ENCODE measurements at regions not wholly inside any gene's neighbourhood (a gene's known extent, or its start where the extent isn't known, plus 50 kb on each side); places are given as distances from the start of the nearest gene placed in this dataset.
A peak's percentile ranks its signal among the peaks of the same experiment; 100 is the strongest.

- 83 to 100% methylated on average over 1 of the region's 2 CpGs for WGBS, 2 donors
- H3K27ac ChIP-seq = no peak overlapping the region
- H3K27me3 ChIP-seq = no peaks in the 10 kb centered on the region
- TF ChIP-seq POLR2A (IDR thresholded peaks at IDR 0.05) (no peak), CTCF (IDR thresholded peaks at IDR 0.05) (no peak)
- no peaks in the 10 kb centered on the region for H3K36me3 ChIP-seq
- DNase-seq = no peak
- intact Hi-C loops (cut with DNase I) = no loop called here
- H3K9me3 ChIP-seq = no peaks in the 10 kb centered on the region
- no peaks in the 10 kb centered on the region for H3K4me1 ChIP-seq
- H3K4me3 ChIP-seq = no peak overlapping the region
Measured at GRCh38 chrX:149302705-149303104, 202.4 kb downstream of the IDS start.

- Histone ChIP-seq H3K4me3 (no peak overlapping the region), H3K4me1 (no peaks in the 10 kb centered on the region), H3K27ac (no peak overlapping the region), H3K36me3 (no peaks in the 10 kb centered on the region), H3K27me3 (no peaks in the 10 kb centered on the region), H3K9me3 (no peaks in the 10 kb centered on the region)
- WGBS, 2 donors = 0% methylated on average over 1 of the region's 1 CpG
- DNase-seq = no peak
- intact Hi-C loops (cut with DNase I) = no loop called here
- no peak for TF ChIP-seq CTCF (IDR thresholded peaks at IDR 0.05)
- no peak for TF ChIP-seq POLR2A (IDR thresholded peaks at IDR 0.05)
Measured at GRCh38 chrX:149298111-149298510, 207.0 kb downstream of the IDS start.

- no peak for DNase-seq
- no peaks in the 10 kb centered on the region for H3K9me3 ChIP-seq
Measured at GRCh38 chrX:149296092-149296491, 209.0 kb downstream of the IDS start.

GRCh38 chrX:149286940-149287349 is 218.2 kb downstream of the IDS start:
- H3K27me3 ChIP-seq = no peaks in the 10 kb centered on the region
- 22 to 27% methylated on average over 4 of the region's 4 CpGs for WGBS, 2 donors
- no peaks in the 10 kb centered on the region for H3K36me3 ChIP-seq
- no peaks in the 10 kb centered on the region for H3K4me1 ChIP-seq
- no peak for DNase-seq
- TF ChIP-seq POLR2A (IDR thresholded peaks at IDR 0.05) (no peak), CTCF (IDR thresholded peaks at IDR 0.05) (peak in 5 of 6 experiments; percentile 37 to 53 (median 41))
- H3K9me3 ChIP-seq = no peaks in the 10 kb centered on the region
- no peak overlapping the region for H3K27ac ChIP-seq
- intact Hi-C loops (cut with DNase I) = no loop called here
- H3K4me3 ChIP-seq = no peak overlapping the region

More at GRCh38 chrX:149296092-149296491, 209.0 kb downstream of the IDS start:
- Histone ChIP-seq H3K4me3 (no peak overlapping the region), H3K36me3 (no peaks in the 10 kb centered on the region), H3K4me1 (no peaks in the 10 kb centered on the region), H3K27me3 (no peaks in the 10 kb centered on the region), H3K27ac (no peak overlapping the region)
- intact Hi-C loops (cut with DNase I) = no loop called here
- TF ChIP-seq CTCF (IDR thresholded peaks at IDR 0.05) (no peak), POLR2A (IDR thresholded peaks at IDR 0.05) (no peak)
- WGBS, 2 donors = 40 to 54% methylated on average over 5 of the region's 5 CpGs

GRCh38 chrX:149284616-149285015 is 220.5 kb downstream of the IDS start:
- Histone ChIP-seq H3K9me3 (no peaks in the 10 kb centered on the region), H3K27ac (no peak overlapping the region), H3K27me3 (no peaks in the 10 kb centered on the region), H3K4me1 (no peaks in the 10 kb centered on the region), H3K36me3 (no peaks in the 10 kb centered on the region), H3K4me3 (no peak overlapping the region)
- DNase-seq = no peak
- 18 to 31% methylated on average over 2 to 3 of the region's 3 CpGs for WGBS, 2 donors
- TF ChIP-seq POLR2A (IDR thresholded peaks at IDR 0.05) (no peak), CTCF (IDR thresholded peaks at IDR 0.05) (no peak)
- intact Hi-C loops (cut with DNase I) = no loop called here

Measured in esophagus squamous epithelium (tissue), 5 donors.